IMR-90 (cell line): ENCODE measurements at regions not wholly inside any gene's neighbourhood (a gene's known extent, or its start where the extent isn't known, plus 50 kb on each side); places are given as distances from the start of the nearest gene placed in this dataset.

Source experiments
- ATAC-seq: fragments of 200-7000 bp; cut with Tn5 transposase; 2 replicates; pipeline ENCODE4 v1.9.1; 2020; ENCODE audit warnings: low read depth, mild to moderate bottlenecking, moderate library complexity
- BruUV-seq: library from RNA; stranded (reverse); fragments of 400-500 nt; replicated peaks from 2 replicates; lab custom pipeline; 2021; lab: Mats Ljungman, UMichigan
- CTCF ChIA-PET: fragments of 300-600 bp; formaldehyde crosslinking; extraction: SDS; loops from one replicate; lab custom pipeline; 2021; ENCODE audit warnings: antibody characterized with exemption; lab: Yijun Ruan, JAX
- POLR2A ChIA-PET: fragments of 300-600 bp; sonication (Branson Sonifier 250); formaldehyde crosslinking; loops from one replicate; lab custom pipeline; 2022; ENCODE audit warnings: antibody characterized with exemption; ENCODE audit not compliant: unreplicated experiment; lab: Charles Lee
- DNase-seq: peaks from one replicate; pipeline ENCODE4 v3.0.0; 2013
- H2AFZ ChIP-seq: replicated peaks from 2 replicates; pipeline ENCODE3; 2013; ENCODE audit warnings: low read length, mild to moderate bottlenecking; ENCODE audit not compliant: poor library complexity
- H2AK5ac ChIP-seq: 2 replicates; pipeline ENCODE4 v1.6.1; 2013; ENCODE audit warnings: low read depth, low read length, inconsistent platforms
- H2AK9ac ChIP-seq: replicated peaks from 2 replicates; pipeline ENCODE3; 2013; ENCODE audit warnings: mild to moderate bottlenecking, low read depth, low read length, moderate library complexity; ENCODE audit not compliant: poor library complexity
- H2BK120ac ChIP-seq: 2 replicates; pipeline ENCODE4 v1.6.1; 2013; ENCODE audit warnings: low read depth, low read length, inconsistent platforms
- H2BK15ac ChIP-seq: 3 replicates; pipeline ENCODE4 v1.6.1; 2013; ENCODE audit warnings: low read depth, low read length, inconsistent platforms
- H2BK20ac ChIP-seq: 2 replicates; pipeline ENCODE4 v1.6.1; 2013; ENCODE audit warnings: low read depth, mild to moderate bottlenecking, inconsistent platforms, low read length, moderate library complexity
- H2BK5ac ChIP-seq: 2 replicates; pipeline ENCODE4 v1.6.1; 2013; ENCODE audit warnings: mild to moderate bottlenecking, low read depth, low read length, inconsistent platforms; ENCODE audit not compliant: poor library complexity, severe bottlenecking
- H3K14ac ChIP-seq: replicated peaks from 2 replicates; pipeline ENCODE4 v1.6.1; 2013; ENCODE audit warnings: low read depth, low read length, inconsistent platforms
- H3K18ac ChIP-seq: 2 replicates; pipeline ENCODE4 v1.6.1; 2013; ENCODE audit warnings: low read depth, low read length, control low read depth
- H3K23ac ChIP-seq: 2 replicates; pipeline ENCODE4 v1.6.1; 2013; ENCODE audit warnings: low read depth, low read length, inconsistent platforms
- H3K27ac ChIP-seq: 2 replicates; pipeline ENCODE4 v1.5.1; 2013; ENCODE audit warnings: mild to moderate bottlenecking, control low read depth, low read length; ENCODE audit not compliant: insufficient read depth
- H3K27me3 ChIP-seq: 2 replicates; pipeline ENCODE4 v1.6.1; 2013; ENCODE audit warnings: low read length; ENCODE audit not compliant: control insufficient read depth, insufficient read depth
- H3K36me3 ChIP-seq: 2 replicates; pipeline ENCODE4 v1.6.1; 2013; ENCODE audit warnings: low read length, mixed read lengths; ENCODE audit not compliant: control insufficient read depth, insufficient read depth
- H3K4ac ChIP-seq: 2 replicates; pipeline ENCODE4 v1.6.1; 2013; ENCODE audit warnings: low read depth, low read length, inconsistent platforms
- H3K4me1 ChIP-seq: 2 replicates; pipeline ENCODE4 v1.6.1; 2013; ENCODE audit warnings: low read length, mixed read lengths; ENCODE audit not compliant: control insufficient read depth, insufficient read depth
- H3K4me2 ChIP-seq: 2 replicates; pipeline ENCODE4 v1.6.1; 2013; ENCODE audit warnings: low read depth, mild to moderate bottlenecking, control low read depth, low read length, moderate library complexity
- H3K4me3 ChIP-seq: 2 replicates; pipeline ENCODE4 v1.5.1; 2013; ENCODE audit warnings: low read depth, mild to moderate bottlenecking, control low read depth, low read length, moderate library complexity; ENCODE audit not compliant: insufficient read depth
- H3K56ac ChIP-seq: 2 replicates; pipeline ENCODE4 v1.6.1; 2013; ENCODE audit warnings: low read length, inconsistent platforms; ENCODE audit not compliant: insufficient read depth; ENCODE audit errors: extremely low read depth
- H3K79me1 ChIP-seq, 2 experiments: 2 replicates each; pipeline ENCODE4 v1.6.1; 2013; ENCODE audit warnings: low read length in 2 of 2, inconsistent platforms in 1 of 2, low read depth in 1 of 2
- H3K9ac ChIP-seq: 2 replicates; pipeline ENCODE4 v1.6.1; 2013; ENCODE audit warnings: low read depth, low read length, control low read depth
- H3K9me1 ChIP-seq: 2 replicates; pipeline ENCODE4 v1.6.1; 2013; ENCODE audit warnings: low read length, inconsistent platforms; ENCODE audit not compliant: insufficient read depth
- H3K9me3 ChIP-seq: 2 replicates; pipeline ENCODE4 v1.6.1; 2013; ENCODE audit warnings: low read length; ENCODE audit not compliant: control insufficient read depth, insufficient read depth
- H4K20me1 ChIP-seq: 2 replicates; pipeline ENCODE4 v1.6.1; 2013; ENCODE audit warnings: low read length, inconsistent platforms; ENCODE audit not compliant: insufficient read depth
- H4K5ac ChIP-seq: 2 replicates; pipeline ENCODE4 v1.6.1; 2013; ENCODE audit warnings: mild to moderate bottlenecking, low read depth, low read length, control low read depth
- H4K8ac ChIP-seq, 2 experiments: 2 replicates each; pipeline ENCODE4 v1.6.1; 2013; ENCODE audit warnings: low read depth in 2 of 2, low read length in 2 of 2, control low read depth in 1 of 2, inconsistent platforms in 1 of 2
- H4K91ac ChIP-seq: 2 replicates; pipeline ENCODE4 v1.6.1; 2013; ENCODE audit warnings: low read depth, low read length, inconsistent platforms; ENCODE audit not compliant: insufficient read depth
- CEBPB ChIP-seq: IDR thresholded peaks from 2 replicates; pipeline ENCODE4 v1.6.1; 2012; ENCODE audit warnings: low read depth, low read length, improper control_type of control experiment
- FOS ChIP-seq: fragments of 150-350 bp; IDR thresholded peaks from 2 replicates; pipeline ENCODE4 v1.6.1; 2016; ENCODE audit warnings: low read depth, low read length
- MAFK ChIP-seq: IDR thresholded peaks from 2 replicates; pipeline ENCODE4 v1.6.1; 2012; ENCODE audit warnings: low read depth, low read length, improper control_type of control experiment
- MAZ ChIP-seq: IDR thresholded peaks from 2 replicates; pipeline ENCODE4 v1.6.1; 2012; ENCODE audit warnings: low read depth, mild to moderate bottlenecking, low read length, improper control_type of control experiment, moderate library complexity, borderline replicate concordance
- POLR2A ChIP-seq: IDR thresholded peaks from 2 replicates; pipeline ENCODE4 v1.6.1; 2012; ENCODE audit warnings: mild to moderate bottlenecking, low read depth, low read length
- RCOR1 ChIP-seq: IDR thresholded peaks from 2 replicates; pipeline ENCODE4 v1.6.1; 2012; ENCODE audit warnings: mild to moderate bottlenecking, low read length, improper control_type of control experiment; ENCODE audit not compliant: insufficient replicate concordance
- RFX5 ChIP-seq: IDR thresholded peaks from 2 replicates; pipeline ENCODE4 v1.8.0; 2012; ENCODE audit warnings: low read depth, mild to moderate bottlenecking, low read length, moderate library complexity
- WGBS, 2 experiments: methylation state at CpG; one replicate each; pipeline versions ENCODE4 v1.1.5 to v1.1.7; 2013; ENCODE audit warnings: missing lambda C conversion rate in 2 of 2; ENCODE audit not compliant: insufficient read length in 1 of 2; ENCODE audit errors: extremely low coverage in 2 of 2; 5-methylcytosine and 5-hydroxymethylcytosine counted together
- dilution Hi-C: fragments of 300-500 bp; cut with HindIII; formaldehyde crosslinking; loops from one replicate; pipeline ENCODE4 v1.14.3; 2018; ENCODE audit warnings: low sequenced_read_pairs; ENCODE audit not compliant: unreplicated experiment
- in situ Hi-C: fragments of 300-500 bp; cut with MboI; formaldehyde crosslinking; loops from 3 replicates; pipeline ENCODE4 v1.14.3; 2019; ENCODE audit warnings: low sequenced_read_pairs, inconsistent platforms, mixed read lengths
- intact Hi-C: fragments of 100-400 bp; cut with micrococcal nuclease; formaldehyde crosslinking; loops from 2 replicates; pipeline ENCODE4 v1.10.0; 2022
- TF ChIP-seq, protein P1 (sequence below): fragments of 150-350 bp; IDR thresholded peaks from 2 replicates; pipeline ENCODE4 v1.6.1; 2017; ENCODE audit warnings: mild to moderate bottlenecking, antibody characterized with exemption, low read length, low read depth
- TF ChIP-seq, protein P2 (sequence below): conservative IDR thresholded peaks from 2 replicates; pipeline ENCODE4 v1.5.1; 2012; ENCODE audit warnings: mild to moderate bottlenecking, low read depth, low read length, improper control_type of control experiment
- TF ChIP-seq, protein P3 (sequence below): fragments of 150-350 bp; IDR thresholded peaks from 2 replicates; pipeline ENCODE4 v1.6.1; 2016; ENCODE audit warnings: low read depth, mild to moderate bottlenecking, low read length, moderate library complexity, borderline replicate concordance

GRCh38 chr17:22517716-22518115, 825.4 kb downstream of the KCNJ18 start:
- ChIA-PET POLR2A (no interaction called here), CTCF (no interaction called here)
- no peak overlapping the region for H2BK15ac ChIP-seq
- H2BK120ac ChIP-seq, result no peak overlapping the region
- ATAC-seq, result no peak
- no peak overlapping the region for H4K91ac ChIP-seq
- no peak overlapping the region for H4K8ac ChIP-seq
- H3K9ac ChIP-seq, result no peak overlapping the region
- no peak overlapping the region for H3K27ac ChIP-seq
- WGBS, 2 experiments, result 40% methylated on average over 6 of the region's 20 CpGs; no CpG with 5 or more reads in 1 of the 2 experiments
- H2AK9ac ChIP-seq, result no peak overlapping the region
- BruUV-seq, result no TSS peak
- H3K23ac ChIP-seq, result no peak overlapping the region
- TF ChIP-seq MAZ (no peak), FOS (no peak), MAFK (no peak), CEBPB (no peak), RCOR1 (no peak), RFX5 (no peak), POLR2A (no peak)
- TF ChIP-seq, protein P1, sequence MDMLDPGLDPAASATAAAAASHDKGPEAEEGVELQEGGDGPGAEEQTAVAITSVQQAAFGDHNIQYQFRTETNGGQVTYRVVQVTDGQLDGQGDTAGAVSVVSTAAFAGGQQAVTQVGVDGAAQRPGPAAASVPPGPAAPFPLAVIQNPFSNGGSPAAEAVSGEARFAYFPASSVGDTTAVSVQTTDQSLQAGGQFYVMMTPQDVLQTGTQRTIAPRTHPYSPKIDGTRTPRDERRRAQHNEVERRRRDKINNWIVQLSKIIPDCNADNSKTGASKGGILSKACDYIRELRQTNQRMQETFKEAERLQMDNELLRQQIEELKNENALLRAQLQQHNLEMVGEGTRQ, result no peak
- TF ChIP-seq, protein P2, sequence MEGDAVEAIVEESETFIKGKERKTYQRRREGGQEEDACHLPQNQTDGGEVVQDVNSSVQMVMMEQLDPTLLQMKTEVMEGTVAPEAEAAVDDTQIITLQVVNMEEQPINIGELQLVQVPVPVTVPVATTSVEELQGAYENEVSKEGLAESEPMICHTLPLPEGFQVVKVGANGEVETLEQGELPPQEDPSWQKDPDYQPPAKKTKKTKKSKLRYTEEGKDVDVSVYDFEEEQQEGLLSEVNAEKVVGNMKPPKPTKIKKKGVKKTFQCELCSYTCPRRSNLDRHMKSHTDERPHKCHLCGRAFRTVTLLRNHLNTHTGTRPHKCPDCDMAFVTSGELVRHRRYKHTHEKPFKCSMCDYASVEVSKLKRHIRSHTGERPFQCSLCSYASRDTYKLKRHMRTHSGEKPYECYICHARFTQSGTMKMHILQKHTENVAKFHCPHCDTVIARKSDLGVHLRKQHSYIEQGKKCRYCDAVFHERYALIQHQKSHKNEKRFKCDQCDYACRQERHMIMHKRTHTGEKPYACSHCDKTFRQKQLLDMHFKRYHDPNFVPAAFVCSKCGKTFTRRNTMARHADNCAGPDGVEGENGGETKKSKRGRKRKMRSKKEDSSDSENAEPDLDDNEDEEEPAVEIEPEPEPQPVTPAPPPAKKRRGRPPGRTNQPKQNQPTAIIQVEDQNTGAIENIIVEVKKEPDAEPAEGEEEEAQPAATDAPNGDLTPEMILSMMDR, result no peak
- TF ChIP-seq, protein P3, sequence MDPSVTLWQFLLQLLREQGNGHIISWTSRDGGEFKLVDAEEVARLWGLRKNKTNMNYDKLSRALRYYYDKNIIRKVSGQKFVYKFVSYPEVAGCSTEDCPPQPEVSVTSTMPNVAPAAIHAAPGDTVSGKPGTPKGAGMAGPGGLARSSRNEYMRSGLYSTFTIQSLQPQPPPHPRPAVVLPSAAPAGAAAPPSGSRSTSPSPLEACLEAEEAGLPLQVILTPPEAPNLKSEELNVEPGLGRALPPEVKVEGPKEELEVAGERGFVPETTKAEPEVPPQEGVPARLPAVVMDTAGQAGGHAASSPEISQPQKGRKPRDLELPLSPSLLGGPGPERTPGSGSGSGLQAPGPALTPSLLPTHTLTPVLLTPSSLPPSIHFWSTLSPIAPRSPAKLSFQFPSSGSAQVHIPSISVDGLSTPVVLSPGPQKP, result no peak
- intact Hi-C loops, result no loop called here
- no peaks in the 10 kb centered on the region for H3K27me3 ChIP-seq
- H3K4ac ChIP-seq, result no peak overlapping the region
- no peaks in the 10 kb centered on the region for H3K9me1 ChIP-seq
- H2AK5ac ChIP-seq, result no peak overlapping the region
- H3K36me3 ChIP-seq, result no peaks in the 10 kb centered on the region
- dilution Hi-C loops, result no loop called here
- no peak overlapping the region for H2BK5ac ChIP-seq
- H3K9me3 ChIP-seq, result peaks cover 20% of the 10 kb centered on the region
- in situ Hi-C loops, result no loop called here
- no peak overlapping the region for H3K4me2 ChIP-seq
- no peaks in the 10 kb centered on the region for H3K79me1 ChIP-seq
- H3K4me1 ChIP-seq, result no peaks in the 10 kb centered on the region
- no peaks in the 10 kb centered on the region for H4K20me1 ChIP-seq
- no peak overlapping the region for H2BK20ac ChIP-seq
- H3K14ac ChIP-seq, result no peak overlapping the region
- H2AFZ ChIP-seq, result no peak overlapping the region
- no peak for DNase-seq
- no peak overlapping the region for H3K18ac ChIP-seq
- H3K4me3 ChIP-seq, result no peak overlapping the region
- no peak overlapping the region for H4K5ac ChIP-seq
- H3K56ac ChIP-seq, result no peak overlapping the region
